VCaP (cell line): ENCODE measurements at regions not wholly inside any gene's neighbourhood (a gene's known extent, or its start where the extent isn't known, plus 50 kb on each side); places are given as distances from the start of the nearest gene placed in this dataset.

ENCODE experiments used
- H3K27ac ChIP-seq: fragments of 450-650 bp; 2 replicates; pipeline ENCODE4 v1.5.1; 2017
- TF ChIP-seq, protein P1 (sequence below): fragments of 450-650 bp; conservative IDR thresholded peaks from 2 replicates; pipeline ENCODE4 v1.5.1; 2017; ENCODE audit warnings: mild to moderate bottlenecking, moderate library complexity

- H3K27ac ChIP-seq: no peak overlapping the region
- TF ChIP-seq, protein P1, sequence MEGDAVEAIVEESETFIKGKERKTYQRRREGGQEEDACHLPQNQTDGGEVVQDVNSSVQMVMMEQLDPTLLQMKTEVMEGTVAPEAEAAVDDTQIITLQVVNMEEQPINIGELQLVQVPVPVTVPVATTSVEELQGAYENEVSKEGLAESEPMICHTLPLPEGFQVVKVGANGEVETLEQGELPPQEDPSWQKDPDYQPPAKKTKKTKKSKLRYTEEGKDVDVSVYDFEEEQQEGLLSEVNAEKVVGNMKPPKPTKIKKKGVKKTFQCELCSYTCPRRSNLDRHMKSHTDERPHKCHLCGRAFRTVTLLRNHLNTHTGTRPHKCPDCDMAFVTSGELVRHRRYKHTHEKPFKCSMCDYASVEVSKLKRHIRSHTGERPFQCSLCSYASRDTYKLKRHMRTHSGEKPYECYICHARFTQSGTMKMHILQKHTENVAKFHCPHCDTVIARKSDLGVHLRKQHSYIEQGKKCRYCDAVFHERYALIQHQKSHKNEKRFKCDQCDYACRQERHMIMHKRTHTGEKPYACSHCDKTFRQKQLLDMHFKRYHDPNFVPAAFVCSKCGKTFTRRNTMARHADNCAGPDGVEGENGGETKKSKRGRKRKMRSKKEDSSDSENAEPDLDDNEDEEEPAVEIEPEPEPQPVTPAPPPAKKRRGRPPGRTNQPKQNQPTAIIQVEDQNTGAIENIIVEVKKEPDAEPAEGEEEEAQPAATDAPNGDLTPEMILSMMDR: no peak
These were observed 1336.9 kb upstream of the SPRY2 start for GRCh38 chr13:81677857-81678256.

DNA sequence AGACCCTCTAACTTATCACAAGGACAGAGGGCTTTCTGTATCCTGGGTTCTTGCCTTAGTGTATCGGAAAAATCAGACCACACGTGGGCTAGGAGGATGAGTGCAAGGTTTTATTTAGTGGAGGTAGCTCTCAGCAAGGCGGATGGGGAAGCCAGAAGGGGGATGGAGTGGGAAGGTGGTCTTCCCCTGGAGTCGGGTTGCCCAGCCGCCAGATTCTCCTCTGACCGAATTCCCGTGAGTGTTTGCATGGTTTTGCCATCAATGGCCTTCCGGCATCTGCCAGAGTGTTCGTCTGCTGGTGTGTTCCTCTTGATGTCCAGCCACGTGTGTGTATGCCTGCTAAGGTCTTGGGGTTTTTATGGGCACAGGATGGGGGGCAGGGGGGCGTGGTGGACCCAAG, 1335.1 kb upstream of the SPRY2 start:
- TF ChIP-seq, protein P1: no peak

GRCh38 chr13:81671064-81671463, 1330.1 kb upstream of the SPRY2 start:
- H3K27ac ChIP-seq: no peak overlapping the region
- TF ChIP-seq, protein P1: no peak

More for the DNA sequence above, 1335.1 kb upstream of the SPRY2 start:
- H3K27ac ChIP-seq: no peak overlapping the region

DNA sequence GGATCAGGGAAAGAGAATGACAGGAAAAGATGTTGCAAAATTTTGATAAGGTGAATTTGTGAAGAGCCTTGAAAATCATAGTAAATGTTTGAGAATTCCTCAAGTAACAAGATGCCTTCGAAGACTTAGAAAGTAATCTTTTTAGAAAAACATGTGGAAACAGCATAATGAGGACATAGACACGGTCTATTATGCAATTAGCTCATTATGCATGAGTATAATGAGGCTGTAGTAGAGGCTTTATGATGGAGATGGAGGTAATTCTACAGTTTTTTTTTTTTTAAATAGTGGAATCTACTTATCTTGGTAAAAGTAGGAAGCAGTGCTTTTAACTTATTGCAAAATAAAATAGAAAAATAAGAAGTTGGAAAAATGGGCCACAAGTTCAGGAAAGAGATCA, 1329.1 kb upstream of the SPRY2 start:
- TF ChIP-seq, protein P1: no peak
- H3K27ac ChIP-seq: no peak overlapping the region

DNA sequence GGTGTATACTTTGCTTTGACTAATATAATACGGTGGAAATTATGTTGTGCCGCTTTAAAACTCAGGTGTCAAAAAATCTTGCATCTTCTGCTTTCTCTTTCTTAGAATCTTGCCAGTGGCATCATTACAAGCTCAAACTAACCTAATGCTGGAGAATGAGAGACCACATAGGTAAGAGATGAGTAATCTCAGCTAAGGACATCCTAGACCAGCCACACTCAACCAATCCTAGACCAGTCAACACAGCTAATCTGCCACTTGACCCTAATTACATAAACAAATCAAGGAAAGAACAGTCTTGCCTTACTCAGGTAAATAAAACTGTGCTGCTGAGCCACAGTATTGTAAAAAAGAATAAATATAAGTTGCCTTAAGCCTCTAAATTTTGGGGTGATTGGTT, 1323.9 kb upstream of the SPRY2 start:
- TF ChIP-seq, protein P1: no peak

DNA sequence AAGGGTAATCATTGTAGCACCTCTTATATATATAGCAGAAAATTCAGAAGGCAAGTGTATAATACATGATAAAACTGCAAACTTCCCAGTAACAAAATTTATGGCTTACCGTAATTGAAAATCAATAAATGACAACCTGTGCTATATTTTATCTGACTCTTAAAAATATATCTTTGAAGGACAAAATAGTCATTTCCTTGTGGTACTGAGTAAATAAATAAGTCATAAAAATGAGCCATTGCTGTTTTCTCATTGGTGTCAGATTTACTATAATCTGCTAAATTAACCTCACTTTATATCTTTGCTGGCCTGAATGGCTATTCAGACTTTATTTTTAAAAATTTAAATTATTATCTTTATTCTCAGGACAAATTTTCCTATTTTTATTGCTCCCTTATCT, 1319.1 kb upstream of the SPRY2 start:
- TF ChIP-seq, protein P1: no peak

More for the DNA sequence above, 1323.9 kb upstream of the SPRY2 start:
- H3K27ac ChIP-seq: no peak overlapping the region

DNA sequence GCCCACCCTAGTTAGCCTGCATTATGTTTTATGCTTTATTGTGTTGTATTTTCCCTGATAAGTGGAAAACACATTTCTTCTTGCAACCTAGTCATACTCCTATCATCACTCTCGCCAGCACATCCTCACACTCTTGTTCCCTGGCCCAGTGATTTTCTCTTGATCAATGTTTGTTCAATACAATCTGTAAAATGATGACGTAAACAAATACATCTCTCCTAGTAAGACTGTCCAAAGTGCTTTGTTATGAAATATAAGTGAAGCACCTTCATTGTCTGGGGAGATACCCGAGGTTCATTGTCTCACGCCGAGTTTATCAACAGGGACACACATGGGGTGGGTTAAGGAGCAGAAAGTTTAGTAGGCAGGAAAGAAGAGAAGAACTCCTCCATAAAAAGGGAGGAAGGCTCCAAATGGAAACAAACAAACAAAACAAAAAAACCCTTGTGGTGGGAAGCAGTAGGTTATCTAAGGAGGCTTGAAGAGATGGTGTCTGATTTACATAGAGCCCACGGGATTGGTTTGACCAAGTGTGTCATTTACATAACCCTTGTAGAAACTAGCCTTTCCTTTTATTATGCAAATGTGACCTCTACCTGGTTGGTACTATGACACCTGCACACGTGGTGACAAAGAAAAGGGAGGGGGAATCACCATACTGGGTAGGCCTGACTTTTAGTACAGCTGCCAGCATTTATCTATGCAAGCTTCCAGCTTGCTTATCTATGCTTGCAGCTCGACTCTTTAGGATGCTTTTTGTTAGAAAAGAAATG, 1317.9 kb upstream of the SPRY2 start:
- TF ChIP-seq, protein P1: no peak
- no peak overlapping the region for H3K27ac ChIP-seq

More for the DNA sequence above, 1319.1 kb upstream of the SPRY2 start:
- no peak overlapping the region for H3K27ac ChIP-seq
